Urinary bladder (tissue), 3 donors: ENCODE measurements at regions not wholly inside any gene's neighbourhood (a gene's known extent, or its start where the extent isn't known, plus 50 kb on each side); places are given as distances from the start of the nearest gene placed in this dataset.

Source experiments
- DNase-seq: peaks from one replicate; pipeline ENCODE4 v3.0.0-alpha.2; 2015; ENCODE audit errors: extremely low spot score
- H3K27ac ChIP-seq: one replicate; pipeline ENCODE4 v1.5.1; 2013; ENCODE audit warnings: low read depth, mild to moderate bottlenecking, moderate library complexity
- H3K36me3 ChIP-seq: one replicate; pipeline ENCODE4 v1.6.1; 2013; ENCODE audit warnings: mild to moderate bottlenecking, moderate library complexity; ENCODE audit not compliant: insufficient read depth
- H3K4me1 ChIP-seq: one replicate; pipeline ENCODE4 v1.6.1; 2013; ENCODE audit warnings: mild to moderate bottlenecking, moderate library complexity; ENCODE audit not compliant: insufficient read depth
- H3K4me3 ChIP-seq: one replicate; pipeline ENCODE4 v1.5.1; 2013; ENCODE audit warnings: low read depth, low read length
- WGBS: extraction: QIAGEN DNeasy Blood & Tissue Kit; methylation state at CpG from one replicate; pipeline ENCODE4 v1.1.7; 2013; 5-methylcytosine and 5-hydroxymethylcytosine counted together
- donor health status: healthy with polysubstance abuse.
- donor health status: healthy.

GRCh38 chr7:33820206-33820605, 85.1 kb upstream of the BMPER start:
- H3K36me3 ChIP-seq = no peaks in the 10 kb centered on the region
- no peaks in the 10 kb centered on the region for H3K4me1 ChIP-seq
- no peak overlapping the region for H3K27ac ChIP-seq
- DNase-seq = no peak
- no peak overlapping the region for H3K4me3 ChIP-seq
- WGBS = 86% methylated on average over 2 of the region's 2 CpGs

- WGBS = 97% methylated on average over 2 of the region's 2 CpGs
- H3K4me1 ChIP-seq = no peaks in the 10 kb centered on the region
- no peak overlapping the region for H3K4me3 ChIP-seq
Measured at GRCh38 chr7:33821970-33822369, 83.4 kb upstream of the BMPER start.

GRCh38 chr7:33823913-33824312, 81.4 kb upstream of the BMPER start:
- Histone ChIP-seq H3K4me1 (no peaks in the 10 kb centered on the region), H3K36me3 (no peaks in the 10 kb centered on the region), H3K4me3 (no peak overlapping the region), H3K27ac (no peak overlapping the region)
- no peak for DNase-seq
- whole genome bisulfite sequencing = 97% methylated on average over 5 of the region's 5 CpGs

More at GRCh38 chr7:33821970-33822369, 83.4 kb upstream of the BMPER start:
- DNase-seq = no peak
- no peak overlapping the region for H3K27ac ChIP-seq
- H3K36me3 ChIP-seq = no peaks in the 10 kb centered on the region

GRCh38 chr7:33824911-33825459, 80.4 kb upstream of the BMPER start:
- no peak for DNase-seq
- WGBS = 59% methylated on average over 4 of the region's 4 CpGs
- no peak overlapping the region for H3K4me3 ChIP-seq
- H3K27ac ChIP-seq = no peak overlapping the region
- no peaks in the 10 kb centered on the region for H3K36me3 ChIP-seq
- no peaks in the 10 kb centered on the region for H3K4me1 ChIP-seq

- no peak for DNase-seq
- Histone ChIP-seq H3K27ac (no peak overlapping the region), H3K36me3 (no peaks in the 10 kb centered on the region), H3K4me1 (no peaks in the 10 kb centered on the region), H3K4me3 (no peak overlapping the region)
- 63% methylated on average over 1 of the region's 1 CpG for WGBS
Measured at GRCh38 chr7:33825644-33826043, 79.7 kb upstream of the BMPER start.

- DNase-seq = no peak
- no peaks in the 10 kb centered on the region for H3K36me3 ChIP-seq
- no peaks in the 10 kb centered on the region for H3K4me1 ChIP-seq
- no peak overlapping the region for H3K27ac ChIP-seq
- WGBS = 92% methylated on average over 4 of the region's 4 CpGs
- no peak overlapping the region for H3K4me3 ChIP-seq
Measured at GRCh38 chr7:33829536-33829935, 75.8 kb upstream of the BMPER start.

- WGBS = 48% methylated on average over 10 of the region's 10 CpGs
- Histone ChIP-seq H3K4me1 (no peaks in the 10 kb centered on the region), H3K27ac (no peak overlapping the region), H3K36me3 (no peaks in the 10 kb centered on the region), H3K4me3 (no peak overlapping the region)
- no peak for DNase-seq
Measured at GRCh38 chr7:33831389-33832141, 73.8 kb upstream of the BMPER start.

GRCh38 chr7:33832271-33832721, 73.0 kb upstream of the BMPER start:
- no peaks in the 10 kb centered on the region for H3K36me3 ChIP-seq
- H3K4me1 ChIP-seq = no peaks in the 10 kb centered on the region
- no peak overlapping the region for H3K4me3 ChIP-seq
- WGBS = 33% methylated on average over 7 of the region's 7 CpGs
- H3K27ac ChIP-seq = no peak overlapping the region
- no peak for DNase-seq

GRCh38 chr7:33836797-33837355, 68.5 kb upstream of the BMPER start:
- Histone ChIP-seq H3K4me1 (no peaks in the 10 kb centered on the region), H3K36me3 (no peaks in the 10 kb centered on the region), H3K27ac (no peak overlapping the region), H3K4me3 (no peak overlapping the region)
- no peak for DNase-seq
- WGBS = 82% methylated on average over 8 of the region's 8 CpGs

GRCh38 chr7:33837356-33837851, 67.9 kb upstream of the BMPER start:
- 57% methylated on average over 14 of the region's 14 CpGs for WGBS
- Histone ChIP-seq H3K4me3 (no peak overlapping the region), H3K4me1 (no peaks in the 10 kb centered on the region), H3K27ac (no peak overlapping the region), H3K36me3 (no peaks in the 10 kb centered on the region)
- no peak for DNase-seq

GRCh38 chr7:33841031-33841430, 64.3 kb upstream of the BMPER start:
- Histone ChIP-seq H3K4me3 (no peak overlapping the region), H3K36me3 (no peaks in the 10 kb centered on the region), H3K4me1 (no peaks in the 10 kb centered on the region), H3K27ac (no peak overlapping the region)
- 73% methylated on average over 1 of the region's 1 CpG for WGBS
- DNase-seq = no peak

- no peak overlapping the region for H3K4me3 ChIP-seq
- no peak overlapping the region for H3K27ac ChIP-seq
- no peaks in the 10 kb centered on the region for H3K36me3 ChIP-seq
- H3K4me1 ChIP-seq = no peaks in the 10 kb centered on the region
- no peak for DNase-seq
- WGBS = 53% methylated on average over 3 of the region's 3 CpGs
Measured at GRCh38 chr7:33841705-33842129, 63.6 kb upstream of the BMPER start.

GRCh38 chr7:33842150-33842549, 63.2 kb upstream of the BMPER start:
- Histone ChIP-seq H3K4me3 (no peak overlapping the region), H3K36me3 (no peaks in the 10 kb centered on the region), H3K4me1 (no peaks in the 10 kb centered on the region), H3K27ac (no peak overlapping the region)
- no peak for DNase-seq
- 81% methylated on average over 3 of the region's 3 CpGs for WGBS

GRCh38 chr7:33845991-33846509, 59.3 kb upstream of the BMPER start:
- Histone ChIP-seq H3K4me1 (no peaks in the 10 kb centered on the region), H3K27ac (no peak overlapping the region), H3K4me3 (no peak overlapping the region), H3K36me3 (no peaks in the 10 kb centered on the region)
- no peak for DNase-seq
- 75% methylated on average over 11 of the region's 11 CpGs for WGBS
